Tibial nerve (tissue), 4 donors: ENCODE measurements at regions not wholly inside any gene's neighbourhood (a gene's known extent, or its start where the extent isn't known, plus 50 kb on each side); places are given as distances from the start of the nearest gene placed in this dataset.

ENCODE experiments used
- DNase-seq, 2 donors: peaks; one replicate each; pipeline ENCODE4 v3.0.0-alpha.2; 2019; ENCODE audit warnings: low spot score in 2 of 2
- H3K27ac ChIP-seq, 4 donors: fragments of 200-600 bp; sonication (generic) in 3 of 4; one replicate each; pipeline ENCODE4 v1.5.1; 2017 to 2019; ENCODE audit warnings: mild to moderate bottlenecking in 1 of 4
- H3K27me3 ChIP-seq, 2 donors: fragments of 200-600 bp; sonication (generic) in 1 of 2; one replicate each; pipeline versions ENCODE4 v1.5.1 to v1.6.0; 2017 to 2019
- H3K36me3 ChIP-seq, 3 donors: fragments of 200-600 bp; sonication (generic); one replicate each; pipeline ENCODE4 v1.5.1; 2018 to 2019
- H3K4me1 ChIP-seq, 4 donors: fragments of 200-600 bp; sonication (generic) in 3 of 4; one replicate each; pipeline ENCODE4 v1.5.1; 2017 to 2019
- H3K4me3 ChIP-seq, 4 donors: fragments of 200-600 bp; sonication (generic) in 3 of 4; one replicate each; pipeline ENCODE4 v1.5.1; 2017 to 2019; ENCODE audit warnings: mild to moderate bottlenecking in 1 of 4, moderate library complexity in 1 of 4
- H3K9me3 ChIP-seq, 4 donors: fragments of 200-600 bp; sonication (generic) in 3 of 4; one replicate each; pipeline ENCODE4 v1.5.1; 2017 to 2019
- EP300 ChIP-seq, 2 donors: sonication (generic); formaldehyde crosslinking; IDR thresholded peaks; one replicate each; pipeline ENCODE4 v1.6.1; 2017; ENCODE audit warnings: antibody characterized with exemption in 2 of 2, mild to moderate bottlenecking in 1 of 2
- POLR2A ChIP-seq, 2 donors: fragments of 450-650 bp; IDR thresholded peaks; one replicate each; pipeline ENCODE4 v1.6.1; 2017; ENCODE audit warnings: antibody characterized with exemption in 2 of 2, mild to moderate bottlenecking in 2 of 2, moderate library complexity in 2 of 2
- WGBS, 2 donors: methylation state at CpG; one replicate each; pipeline ENCODE4 v1.1.5; 2018; 5-methylcytosine and 5-hydroxymethylcytosine counted together
- TF ChIP-seq, protein P1 (sequence below), 5 experiments: fragments of 200-600 bp in 3 of 5; fragments of 450-650 bp in 2 of 5; sonication (generic) in 3 of 5; IDR thresholded peaks; one replicate each; pipeline ENCODE4 v1.5.1; 2016 to 2019; ENCODE audit warnings: antibody characterized with exemption in 5 of 5, mild to moderate bottlenecking in 3 of 5, moderate library complexity in 2 of 5

GRCh38 chr4:151859641-151860040, 98.8 kb upstream of the GATB start:
- no peak for DNase-seq
- TF ChIP-seq, protein P1, sequence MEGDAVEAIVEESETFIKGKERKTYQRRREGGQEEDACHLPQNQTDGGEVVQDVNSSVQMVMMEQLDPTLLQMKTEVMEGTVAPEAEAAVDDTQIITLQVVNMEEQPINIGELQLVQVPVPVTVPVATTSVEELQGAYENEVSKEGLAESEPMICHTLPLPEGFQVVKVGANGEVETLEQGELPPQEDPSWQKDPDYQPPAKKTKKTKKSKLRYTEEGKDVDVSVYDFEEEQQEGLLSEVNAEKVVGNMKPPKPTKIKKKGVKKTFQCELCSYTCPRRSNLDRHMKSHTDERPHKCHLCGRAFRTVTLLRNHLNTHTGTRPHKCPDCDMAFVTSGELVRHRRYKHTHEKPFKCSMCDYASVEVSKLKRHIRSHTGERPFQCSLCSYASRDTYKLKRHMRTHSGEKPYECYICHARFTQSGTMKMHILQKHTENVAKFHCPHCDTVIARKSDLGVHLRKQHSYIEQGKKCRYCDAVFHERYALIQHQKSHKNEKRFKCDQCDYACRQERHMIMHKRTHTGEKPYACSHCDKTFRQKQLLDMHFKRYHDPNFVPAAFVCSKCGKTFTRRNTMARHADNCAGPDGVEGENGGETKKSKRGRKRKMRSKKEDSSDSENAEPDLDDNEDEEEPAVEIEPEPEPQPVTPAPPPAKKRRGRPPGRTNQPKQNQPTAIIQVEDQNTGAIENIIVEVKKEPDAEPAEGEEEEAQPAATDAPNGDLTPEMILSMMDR (IDR thresholded peaks at IDR 0.05), result no peak
- TF ChIP-seq EP300 (IDR thresholded peaks at IDR 0.05) (no peak), POLR2A (IDR thresholded peaks at IDR 0.05) (no peak)
- WGBS, 2 donors, result 90 to 91% methylated on average over 3 of the region's 3 CpGs

DNA sequence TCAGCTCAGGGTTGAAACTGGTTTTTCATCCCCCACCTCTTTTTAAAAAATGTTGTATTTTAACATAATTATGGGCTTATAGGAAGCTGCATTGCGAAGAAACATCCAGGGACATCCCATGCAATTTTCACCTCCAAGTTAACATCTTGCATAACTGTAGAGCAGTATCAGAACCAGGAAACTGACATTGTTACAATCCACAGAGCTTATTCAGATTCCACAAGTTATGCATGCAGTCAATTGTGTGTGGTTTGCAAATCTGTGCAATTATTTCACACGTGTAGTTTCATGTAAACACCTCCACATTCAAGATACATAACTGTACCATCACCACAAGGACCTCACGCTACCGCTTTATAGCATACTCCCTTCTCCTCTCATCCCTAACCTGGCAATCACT, 97.5 kb upstream of the GATB start:
- Histone ChIP-seq H3K27me3 (no peaks in the 10 kb centered on the region), H3K4me1 (no peaks in the 10 kb centered on the region), H3K4me3 (no peak overlapping the region), H3K36me3 (no peaks in the 10 kb centered on the region), H3K27ac (no peak overlapping the region), H3K9me3 (no peaks in the 10 kb centered on the region)
- WGBS, 2 donors, result 82 to 86% methylated on average over 4 of the region's 4 CpGs
- TF ChIP-seq EP300 (IDR thresholded peaks at IDR 0.05) (no peak), POLR2A (IDR thresholded peaks at IDR 0.05) (no peak)
- TF ChIP-seq, protein P1 (IDR thresholded peaks at IDR 0.05), result no peak
- DNase-seq, result no peak

More at GRCh38 chr4:151859641-151860040, 98.8 kb upstream of the GATB start:
- Histone ChIP-seq H3K27ac (no peak overlapping the region), H3K36me3 (no peaks in the 10 kb centered on the region), H3K27me3 (no peaks in the 10 kb centered on the region), H3K4me3 (no peak overlapping the region), H3K9me3 (no peaks in the 10 kb centered on the region), H3K4me1 (no peaks in the 10 kb centered on the region)

DNA sequence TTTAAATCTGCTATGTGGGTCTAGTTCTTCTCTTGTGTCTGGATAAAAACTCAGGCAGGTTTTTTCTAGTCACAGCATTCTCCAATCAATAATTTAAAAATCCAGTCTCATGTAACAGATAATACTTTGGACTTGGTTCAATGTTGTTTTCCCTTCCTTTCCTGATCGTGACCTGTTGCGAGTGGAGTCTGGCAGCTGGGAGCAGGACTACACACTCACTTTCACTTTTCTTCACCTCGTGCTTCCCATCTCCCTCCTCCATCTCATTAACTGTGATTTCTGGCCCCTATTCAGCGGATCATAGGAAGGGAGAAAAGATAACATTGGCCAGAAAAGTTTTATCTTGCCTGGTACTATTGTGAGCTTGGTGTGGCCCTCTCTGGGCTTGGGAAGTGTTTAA, 96.6 kb upstream of the GATB start:
- H3K9me3 ChIP-seq, result no peaks in the 10 kb centered on the region
- no peak overlapping the region for H3K27ac ChIP-seq
- H3K27me3 ChIP-seq, result no peaks in the 10 kb centered on the region
- no peaks in the 10 kb centered on the region for H3K4me1 ChIP-seq
- no peak for TF ChIP-seq POLR2A (IDR thresholded peaks at IDR 0.05)
- TF ChIP-seq, protein P1 (IDR thresholded peaks at IDR 0.05), result no peak
- TF ChIP-seq EP300 (IDR thresholded peaks at IDR 0.05), result no peak
- WGBS, 2 donors, result 48 to 51% methylated on average over 4 of the region's 4 CpGs
- no peak for DNase-seq
- no peak overlapping the region for H3K4me3 ChIP-seq
- no peaks in the 10 kb centered on the region for H3K36me3 ChIP-seq

GRCh38 chr4:151855747-151856146, 94.9 kb upstream of the GATB start:
- Histone ChIP-seq H3K27me3 (no peaks in the 10 kb centered on the region), H3K27ac (no peak overlapping the region), H3K4me3 (no peak overlapping the region), H3K4me1 (no peaks in the 10 kb centered on the region), H3K9me3 (no peaks in the 10 kb centered on the region), H3K36me3 (no peaks in the 10 kb centered on the region)
- TF ChIP-seq POLR2A (IDR thresholded peaks at IDR 0.05) (no peak), EP300 (IDR thresholded peaks at IDR 0.05) (no peak)
- TF ChIP-seq, protein P1 (IDR thresholded peaks at IDR 0.05), result no peak
- WGBS, 2 donors, result 77 to 92% methylated on average over 1 of the region's 1 CpG
- DNase-seq, result no peak

DNA sequence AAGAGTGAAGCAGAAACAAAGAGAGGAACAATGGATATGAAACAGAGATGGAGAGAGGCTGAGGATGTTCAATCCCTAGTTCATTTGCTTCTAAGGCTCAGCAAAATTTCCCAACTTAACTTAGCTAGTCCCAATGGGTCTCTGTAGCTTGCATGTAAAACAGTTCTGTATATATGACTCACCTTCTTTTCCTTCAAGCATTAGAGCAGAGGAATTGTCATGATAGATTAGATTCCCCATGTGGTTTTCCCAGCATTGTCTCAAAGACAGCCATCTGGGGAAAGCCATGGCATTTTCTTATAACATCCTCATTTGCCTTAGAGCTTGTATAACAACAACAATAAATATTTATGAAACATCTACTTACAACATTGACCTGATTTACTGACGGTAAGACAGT, 93.9 kb upstream of the GATB start:
- Histone ChIP-seq H3K4me1 (no peaks in the 10 kb centered on the region), H3K27me3 (no peaks in the 10 kb centered on the region), H3K4me3 (no peak overlapping the region), H3K9me3 (no peaks in the 10 kb centered on the region), H3K36me3 (no peaks in the 10 kb centered on the region), H3K27ac (no peak overlapping the region)
- TF ChIP-seq POLR2A (IDR thresholded peaks at IDR 0.05) (no peak), EP300 (IDR thresholded peaks at IDR 0.05) (no peak)
- TF ChIP-seq, protein P1 (IDR thresholded peaks at IDR 0.05), result no peak
- DNase-seq, result no peak
- 86 to 88% methylated on average over 1 of the region's 1 CpG for WGBS, 2 donors
